ENCODE measurements at regions not wholly inside any gene's neighbourhood (a gene's known extent, or its start where the extent isn't known, plus 50 kb on each side); places are given as distances from the start of the nearest gene placed in this dataset.

DNA sequence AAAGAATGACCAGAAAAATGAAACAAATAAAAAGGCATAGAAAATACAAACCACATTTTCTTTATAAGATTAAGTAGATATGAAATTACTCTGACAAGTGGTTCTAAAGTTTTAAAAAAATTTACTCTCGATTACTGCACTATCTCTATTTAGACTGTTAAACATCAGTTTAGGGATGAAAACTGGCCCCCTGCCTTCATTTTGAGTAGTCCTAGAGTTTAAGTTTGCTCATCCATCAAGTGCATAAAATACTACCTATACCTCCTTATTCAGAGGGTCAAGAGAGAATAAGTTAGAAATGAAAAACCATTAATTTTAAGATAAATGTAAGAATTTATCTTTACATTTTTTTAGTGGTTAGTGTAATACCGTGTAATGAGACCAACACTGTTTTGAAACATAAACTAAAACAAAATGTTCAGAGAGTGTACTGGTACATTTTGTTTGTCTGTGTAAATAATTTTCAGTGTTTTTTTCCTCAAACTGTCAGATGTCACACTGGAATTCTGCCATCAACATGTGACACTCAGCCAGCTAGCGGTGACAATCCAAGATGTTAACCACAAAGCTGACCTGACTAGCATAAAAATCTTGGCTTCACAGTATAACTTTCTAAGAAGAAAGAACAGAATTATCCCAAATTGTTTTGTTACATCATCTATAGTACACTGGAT, 184.8 kb upstream of the PCDH20 start:
- intact Hi-C loops (cut with DNase I), result no loop called here
- TF ChIP-seq, protein P1, sequence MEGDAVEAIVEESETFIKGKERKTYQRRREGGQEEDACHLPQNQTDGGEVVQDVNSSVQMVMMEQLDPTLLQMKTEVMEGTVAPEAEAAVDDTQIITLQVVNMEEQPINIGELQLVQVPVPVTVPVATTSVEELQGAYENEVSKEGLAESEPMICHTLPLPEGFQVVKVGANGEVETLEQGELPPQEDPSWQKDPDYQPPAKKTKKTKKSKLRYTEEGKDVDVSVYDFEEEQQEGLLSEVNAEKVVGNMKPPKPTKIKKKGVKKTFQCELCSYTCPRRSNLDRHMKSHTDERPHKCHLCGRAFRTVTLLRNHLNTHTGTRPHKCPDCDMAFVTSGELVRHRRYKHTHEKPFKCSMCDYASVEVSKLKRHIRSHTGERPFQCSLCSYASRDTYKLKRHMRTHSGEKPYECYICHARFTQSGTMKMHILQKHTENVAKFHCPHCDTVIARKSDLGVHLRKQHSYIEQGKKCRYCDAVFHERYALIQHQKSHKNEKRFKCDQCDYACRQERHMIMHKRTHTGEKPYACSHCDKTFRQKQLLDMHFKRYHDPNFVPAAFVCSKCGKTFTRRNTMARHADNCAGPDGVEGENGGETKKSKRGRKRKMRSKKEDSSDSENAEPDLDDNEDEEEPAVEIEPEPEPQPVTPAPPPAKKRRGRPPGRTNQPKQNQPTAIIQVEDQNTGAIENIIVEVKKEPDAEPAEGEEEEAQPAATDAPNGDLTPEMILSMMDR (IDR thresholded peaks at IDR 0.05), result no peak
- no peak for ATAC-seq
- Histone ChIP-seq H3K9me3 (no peaks in the 10 kb centered on the region), H3K27ac (no peak overlapping the region), H3K4me1 (no peaks in the 10 kb centered on the region), H3K4me3 (no peak overlapping the region), H3K36me3 (no peaks in the 10 kb centered on the region), H3K27me3 (no peaks in the 10 kb centered on the region)
- no peak for FAIRE-seq
- no peak for DNase-seq
- 49 to 60% methylated on average over 3 of the region's 3 CpGs for WGBS, 2 donors

DNA sequence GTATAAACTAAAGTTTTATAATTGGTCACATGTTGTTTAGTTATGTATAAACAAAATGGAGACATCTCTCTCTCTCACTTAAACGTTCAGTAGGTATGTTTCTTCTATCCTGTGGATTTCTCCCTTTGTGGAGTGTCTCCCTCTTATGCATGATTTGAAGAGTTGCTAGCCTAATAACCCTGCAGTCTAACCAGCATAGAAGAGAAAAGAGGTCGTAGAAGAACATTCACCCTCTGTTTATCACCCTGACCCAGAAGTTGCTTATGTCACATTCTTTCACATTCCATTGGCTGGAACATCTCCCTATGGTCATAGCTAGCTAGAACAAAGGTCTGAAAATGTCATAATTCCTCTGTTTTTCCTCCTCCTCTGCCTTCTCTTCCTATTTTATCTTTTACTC, 176.8 kb upstream of the PCDH20 start:
- Histone ChIP-seq H3K27me3 (no peaks in the 10 kb centered on the region), H3K9me3 (no peaks in the 10 kb centered on the region), H3K4me3 (no peak overlapping the region), H3K27ac (no peak overlapping the region), H3K4me1 (no peaks in the 10 kb centered on the region), H3K36me3 (no peaks in the 10 kb centered on the region)
- WGBS, 2 donors, result 14 to 16% methylated on average over 2 of the region's 2 CpGs
- intact Hi-C loops (cut with DNase I), result no loop called here
- ATAC-seq (no peak), FAIRE-seq (no peak), DNase-seq (no peak)
- TF ChIP-seq, protein P1 (IDR thresholded peaks at IDR 0.05), result no peak

DNA sequence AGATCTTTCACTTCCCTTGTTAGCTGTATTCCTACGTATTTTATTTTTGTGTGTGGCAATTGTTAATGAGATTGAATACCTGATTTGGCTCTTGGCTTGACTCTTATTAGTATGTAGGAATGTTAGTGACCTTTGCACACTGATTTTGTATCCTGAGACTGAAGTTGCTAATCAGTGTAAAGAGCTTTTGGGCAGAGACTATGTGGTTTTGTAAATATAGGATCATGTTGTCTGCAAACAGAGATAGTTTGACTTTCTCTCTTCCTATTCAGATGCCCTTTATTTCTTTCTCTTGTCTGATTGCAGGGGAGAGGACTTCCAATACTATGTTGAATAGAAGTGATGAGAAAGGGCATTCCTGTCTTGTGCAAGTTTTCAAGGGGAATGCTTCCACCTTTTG, 160.3 kb upstream of the PCDH20 start:
- no peak overlapping the region for H3K27ac ChIP-seq
- 21 to 24% methylated on average over 1 of the region's 1 CpG for WGBS, 2 donors
- DNase-seq (no peak), ATAC-seq (no peak), FAIRE-seq (no peak)
- TF ChIP-seq, protein P1 (IDR thresholded peaks at IDR 0.05), result no peak
- H3K9me3 ChIP-seq, result no peaks in the 10 kb centered on the region
- intact Hi-C loops (cut with DNase I), result no loop called here
- no peaks in the 10 kb centered on the region for H3K36me3 ChIP-seq
- H3K27me3 ChIP-seq, result no peaks in the 10 kb centered on the region
- no peak overlapping the region for H3K4me3 ChIP-seq
- H3K4me1 ChIP-seq, result no peaks in the 10 kb centered on the region

DNA sequence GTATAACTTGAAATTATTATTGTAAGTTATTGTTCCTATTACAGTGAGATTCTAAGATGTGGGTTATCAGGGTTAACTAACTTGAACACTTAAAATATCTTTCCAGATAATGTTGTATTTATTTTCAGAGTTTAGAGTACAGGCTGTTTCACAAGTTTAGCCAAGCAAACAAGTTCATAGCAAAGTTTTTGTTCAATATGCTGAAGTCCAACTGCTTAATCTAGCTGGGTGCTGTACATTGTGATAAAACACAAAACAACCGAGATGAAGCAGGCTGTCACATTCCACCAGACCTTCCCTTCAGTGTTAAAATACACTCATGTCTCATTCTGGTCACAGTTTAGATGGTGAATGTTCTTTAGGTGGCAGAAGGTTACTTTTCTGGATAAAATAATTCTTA, 148.0 kb upstream of the PCDH20 start:
- ATAC-seq (no peak), DNase-seq (no peak), FAIRE-seq (no peak)
- intact Hi-C loops (cut with DNase I), result no loop called here
- Histone ChIP-seq H3K27me3 (no peaks in the 10 kb centered on the region), H3K4me3 (no peak overlapping the region), H3K4me1 (no peaks in the 10 kb centered on the region), H3K27ac (no peak overlapping the region), H3K9me3 (no peaks in the 10 kb centered on the region), H3K36me3 (no peaks in the 10 kb centered on the region)
- WGBS, 2 donors, result 11 to 17% methylated on average over 1 of the region's 1 CpG
- TF ChIP-seq, protein P1 (IDR thresholded peaks at IDR 0.05), result no peak

DNA sequence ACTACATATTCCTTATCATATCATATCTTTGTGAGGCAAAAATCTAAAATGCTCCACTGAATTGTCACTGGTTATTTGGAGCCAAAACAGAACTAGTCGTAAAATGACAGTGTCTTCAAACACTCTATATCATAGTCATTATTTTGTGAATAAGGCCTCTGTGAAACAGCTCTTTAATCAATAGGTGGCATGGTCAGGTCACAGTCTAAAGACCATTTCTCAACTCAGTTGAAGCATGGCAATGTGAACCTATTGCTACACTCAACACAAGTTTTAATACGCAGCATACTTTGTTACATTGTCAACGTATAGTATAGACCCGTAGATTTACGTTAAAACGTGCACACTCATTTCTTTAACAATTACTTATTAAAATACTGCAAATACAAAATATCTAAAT, 131.3 kb upstream of the PCDH20 start:
- intact Hi-C loops (cut with DNase I), result no loop called here
- WGBS, 2 donors, result 64 to 65% methylated on average over 6 of the region's 6 CpGs
- no peak overlapping the region for H3K4me3 ChIP-seq
- no peaks in the 10 kb centered on the region for H3K36me3 ChIP-seq
- H3K27ac ChIP-seq, result no peak overlapping the region
- TF ChIP-seq, protein P1 (IDR thresholded peaks at IDR 0.05), result no peak
- H3K9me3 ChIP-seq, result no peaks in the 10 kb centered on the region
- no peaks in the 10 kb centered on the region for H3K27me3 ChIP-seq
- no peak for DNase-seq
- no peak for FAIRE-seq
- H3K4me1 ChIP-seq, result no peaks in the 10 kb centered on the region
- no peak for ATAC-seq

Measured in pancreas (tissue), 10 donors.